H9 (cell line): ENCODE measurements at regions not wholly inside any gene's neighbourhood (a gene's known extent, or its start where the extent isn't known, plus 50 kb on each side); places are given as distances from the start of the nearest gene placed in this dataset.

Source experiments
- DNase-seq: peaks from one replicate; pipeline ENCODE4 v3.0.0-alpha.2; 2017
- H2AFZ ChIP-seq: one replicate; pipeline ENCODE4 v1.6.1; 2013; ENCODE audit warnings: mild to moderate bottlenecking, low read length, control low read depth, moderate library complexity
- H2AK5ac ChIP-seq: 2 replicates; pipeline ENCODE4 v1.6.1; 2013; ENCODE audit warnings: low read length, control low read depth, mixed read lengths; ENCODE audit not compliant: insufficient read length
- H2BK120ac ChIP-seq: one replicate; pipeline ENCODE4 v1.6.1; 2013; ENCODE audit warnings: low read depth, mild to moderate bottlenecking, low read length, control low read depth, inconsistent platforms; ENCODE audit not compliant: poor library complexity, severe bottlenecking
- H2BK12ac ChIP-seq: 2 replicates; pipeline ENCODE4 v1.6.1; 2013; ENCODE audit warnings: low read length, control low read depth, mixed read lengths, low read depth; ENCODE audit not compliant: insufficient read length
- H2BK15ac ChIP-seq: 2 replicates; pipeline ENCODE4 v1.6.1; 2013; ENCODE audit warnings: low read depth, low read length, control low read depth
- H2BK20ac ChIP-seq: one replicate; pipeline ENCODE4 v1.6.1; 2013; ENCODE audit warnings: low read depth, mild to moderate bottlenecking, low read length, control low read depth, inconsistent platforms; ENCODE audit not compliant: poor library complexity, severe bottlenecking
- H2BK5ac ChIP-seq: 2 replicates; pipeline ENCODE4 v1.6.1; 2013; ENCODE audit warnings: low read length, control low read depth, mixed read lengths; ENCODE audit not compliant: insufficient read length
- H3K14ac ChIP-seq: 2 replicates; pipeline ENCODE4 v1.6.1; 2013; ENCODE audit warnings: low read length, control low read depth; ENCODE audit not compliant: insufficient read depth
- H3K18ac ChIP-seq: 2 replicates; pipeline ENCODE4 v1.6.1; 2013; ENCODE audit warnings: low read depth, mild to moderate bottlenecking, mixed read lengths, low read length, control low read depth; ENCODE audit not compliant: insufficient read length
- H3K23ac ChIP-seq: 2 replicates; pipeline ENCODE4 v1.6.1; 2013; ENCODE audit warnings: low read length, control low read depth, mixed read lengths, low read depth; ENCODE audit not compliant: insufficient read length
- H3K23me2 ChIP-seq: 2 replicates; pipeline ENCODE4 v1.6.1; 2013; ENCODE audit warnings: low read depth, mild to moderate bottlenecking, mixed read lengths, low read length, control low read depth; ENCODE audit not compliant: insufficient read length, poor library complexity, severe bottlenecking
- H3K27ac ChIP-seq: 2 replicates; pipeline ENCODE4 v1.5.1; 2013; ENCODE audit warnings: low read length, control low read depth, mixed read lengths, low read depth; ENCODE audit not compliant: insufficient read length
- H3K27me3 ChIP-seq: 2 replicates; pipeline ENCODE4 v1.6.1; 2013; ENCODE audit warnings: low read length, control low read depth, inconsistent platforms; ENCODE audit not compliant: insufficient read depth
- H3K4ac ChIP-seq: 2 replicates; pipeline ENCODE4 v1.6.1; 2013; ENCODE audit warnings: low read depth, mild to moderate bottlenecking, control low read depth, inconsistent platforms, low read length, moderate library complexity
- H3K4me1 ChIP-seq: 2 replicates; pipeline ENCODE4 v1.6.1; 2013; ENCODE audit warnings: low read length, control low read depth, inconsistent platforms; ENCODE audit not compliant: insufficient read depth
- H3K4me2 ChIP-seq: 2 replicates; pipeline ENCODE4 v1.6.1; 2013; ENCODE audit warnings: low read length, control low read depth, mixed read lengths; ENCODE audit not compliant: insufficient read length, insufficient read depth
- H3K56ac ChIP-seq: 2 replicates; pipeline ENCODE4 v1.6.1; 2013; ENCODE audit warnings: low read depth, mild to moderate bottlenecking, mixed read lengths, low read length, control low read depth; ENCODE audit not compliant: insufficient read length
- H3K79me1 ChIP-seq: 2 replicates; pipeline ENCODE4 v1.6.1; 2013; ENCODE audit warnings: low read depth, mild to moderate bottlenecking, moderate library complexity, low read length, control low read depth, inconsistent platforms; ENCODE audit not compliant: insufficient read depth, poor library complexity, severe bottlenecking
- H3K79me2 ChIP-seq: 2 replicates; pipeline ENCODE4 v1.6.1; 2013; ENCODE audit warnings: low read length, control low read depth, inconsistent platforms; ENCODE audit not compliant: insufficient read depth
- H3K9ac ChIP-seq: 2 replicates; pipeline ENCODE4 v1.6.1; 2013; ENCODE audit warnings: low read length, control low read depth, mixed read lengths; ENCODE audit not compliant: insufficient read length; ENCODE audit errors: extremely low read depth
- H3K9me3 ChIP-seq: one replicate; pipeline ENCODE4 v1.6.1; 2013; ENCODE audit warnings: low read depth, low read length, inconsistent platforms; ENCODE audit not compliant: control insufficient read depth
- H3T11ph ChIP-seq: one replicate; pipeline ENCODE4 v1.6.1; 2013; ENCODE audit warnings: mild to moderate bottlenecking, low read length, control low read depth, inconsistent platforms
- H4K20me1 ChIP-seq: one replicate; pipeline ENCODE4 v1.6.1; 2013; ENCODE audit not compliant: control insufficient read depth, insufficient read length, insufficient read depth
- H4K5ac ChIP-seq: 2 replicates; pipeline ENCODE4 v1.6.1; 2013; ENCODE audit warnings: low read depth, mild to moderate bottlenecking, mixed read lengths, low read length, control low read depth; ENCODE audit not compliant: insufficient read length
- H4K8ac ChIP-seq: replicated peaks from 2 replicates; pipeline ENCODE4 v1.6.1; 2013; ENCODE audit warnings: low read length, control low read depth, mixed read lengths, low read depth; ENCODE audit not compliant: insufficient read length
- H4K91ac ChIP-seq: 2 replicates; pipeline ENCODE4 v1.6.1; 2013; ENCODE audit warnings: low read depth, mild to moderate bottlenecking, moderate library complexity, mixed read lengths, low read length, control low read depth; ENCODE audit not compliant: insufficient read length
- H3K27ac Mint-ChIP-seq, 3 experiments: 2 replicates in 2 of 3; 3 replicates in 1 of 3; pipeline ENCODE4 v1.8.0; 2020 to 2021; ENCODE audit warnings: mixed read lengths in 3 of 3, mild to moderate bottlenecking in 1 of 3, moderate library complexity in 1 of 3
- H3K27me3 Mint-ChIP-seq: 2 replicates; pipeline ENCODE4 v1.8.0; 2021; ENCODE audit warnings: low read depth, mild to moderate bottlenecking, moderate library complexity, mixed read lengths
- H3K36me3 Mint-ChIP-seq, 3 experiments: 2 replicates in 2 of 3; 3 replicates in 1 of 3; pipeline ENCODE4 v1.8.0; 2020 to 2021; ENCODE audit warnings: low read depth in 3 of 3, mixed read lengths in 3 of 3; ENCODE audit not compliant: insufficient read depth in 1 of 3
- H3K4me1 Mint-ChIP-seq, 2 experiments: 2 replicates each; pipeline ENCODE4 v1.8.0; 2020; ENCODE audit warnings: mixed read lengths in 2 of 2
- H3K4me3 Mint-ChIP-seq, 2 experiments: 2 replicates in 1 of 2; 3 replicates in 1 of 2; pipeline ENCODE4 v1.8.0; 2020 to 2021; ENCODE audit warnings: mild to moderate bottlenecking in 2 of 2, mixed read lengths in 2 of 2, moderate library complexity in 1 of 2
- H3K9me3 Mint-ChIP-seq, 2 experiments: 2 replicates in 1 of 2; 3 replicates in 1 of 2; pipeline ENCODE4 v1.8.0; 2020; ENCODE audit warnings: mild to moderate bottlenecking in 2 of 2, mixed read lengths in 2 of 2, moderate library complexity in 1 of 2
- CTCF ChIP-seq: fragments of 200-600 bp; sonication (generic); conservative IDR thresholded peaks from 3 replicates; pipeline ENCODE4 v1.8.0; 2021; ENCODE audit warnings: antibody characterized with exemption, mild to moderate bottlenecking
- WGBS: extraction: QIAGEN DNeasy Blood & Tissue Kit; methylation state at CpG from one replicate; pipeline ENCODE4 v1.1.7; 2013; ENCODE audit warnings: missing lambda C conversion rate, low lambda C conversion rate, mixed read lengths; ENCODE audit not compliant: insufficient read length; ENCODE audit errors: extremely low coverage; 5-methylcytosine and 5-hydroxymethylcytosine counted together

DNA sequence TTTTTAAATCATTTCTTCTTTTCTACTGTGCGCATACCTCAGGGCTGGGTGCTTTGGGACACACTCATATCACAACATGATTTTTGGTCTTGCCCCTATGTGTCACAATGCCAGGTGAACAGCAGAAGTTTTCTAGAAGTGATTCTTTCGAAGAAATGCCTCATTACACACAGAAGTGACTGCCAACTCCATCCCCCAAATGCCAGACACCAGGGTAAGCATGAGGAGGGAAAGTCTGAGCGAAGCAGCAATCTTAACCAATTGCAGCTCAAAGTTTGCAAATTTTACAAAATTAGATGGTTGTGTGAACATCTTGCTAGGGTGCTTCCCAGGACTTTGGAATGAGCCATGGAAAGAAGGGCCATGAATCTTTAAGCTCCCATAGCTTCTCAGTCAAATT lies 87.3 kb upstream of the PLEKHA5 start:
- no peak overlapping the region for H3K9ac ChIP-seq
- no peak overlapping the region for H3K23ac ChIP-seq
- H2BK5ac ChIP-seq, result no peak overlapping the region
- H3K23me2 ChIP-seq, result no peaks in the 10 kb centered on the region
- no peak overlapping the region for H3K27ac ChIP-seq
- H4K5ac ChIP-seq, result no peak overlapping the region
- Mint-ChIP-seq H3K9me3 (peaks cover 0 to 2% of the 10 kb centered on the region in 2 experiments; a peak in 1 of 5 replicates), H3K36me3 (peaks cover 0 to 2% (median 2%) of the 10 kb centered on the region in 3 experiments; a peak in 1 of 7 replicates), H3K27me3 (no peaks in the 10 kb centered on the region), H3K27ac (no peak overlapping the region), H3K4me1 (peaks cover 2% of the 10 kb centered on the region in 2 experiments; a peak in 2 of 4 replicates), H3K4me3 (no peak overlapping the region)
- H2BK15ac ChIP-seq, result no peak overlapping the region
- no peak overlapping the region for H4K91ac ChIP-seq
- TF ChIP-seq CTCF, result no peak
- no peak overlapping the region for H3K56ac ChIP-seq
- no peak overlapping the region for H2BK20ac ChIP-seq
- H4K8ac ChIP-seq, result no peak overlapping the region
- H2BK12ac ChIP-seq, result no peak overlapping the region
- H3K79me2 ChIP-seq, result no peaks in the 10 kb centered on the region
- no peak overlapping the region for H2BK120ac ChIP-seq
- H3K27me3 ChIP-seq, result no peaks in the 10 kb centered on the region
- H3K79me1 ChIP-seq, result no peaks in the 10 kb centered on the region
- H3K14ac ChIP-seq, result no peak overlapping the region
- no peaks in the 10 kb centered on the region for H3K4me1 ChIP-seq
- H2AK5ac ChIP-seq, result no peak overlapping the region
- WGBS, result no CpG with 5 or more reads among the region's 3 CpGs
- H4K20me1 ChIP-seq, result no peaks in the 10 kb centered on the region
- H3K4me2 ChIP-seq, result no peak overlapping the region
- H2AFZ ChIP-seq, result no peak overlapping the region
- no peak overlapping the region for H3T11ph ChIP-seq
- no peak for DNase-seq
- no peaks in the 10 kb centered on the region for H3K9me3 ChIP-seq
- no peak overlapping the region for H3K4ac ChIP-seq
- H3K18ac ChIP-seq, result no peak overlapping the region
